GM12878 (cell line): ENCODE measurements at regions not wholly inside any gene's neighbourhood (a gene's known extent, or its start where the extent isn't known, plus 50 kb on each side); places are given as distances from the start of the nearest gene placed in this dataset.

Experiments
- ATAC-seq: fragments of 200-7000 bp; cut with Tn5 transposase; 3 replicates; pipeline ENCODE4 v1.9.1; 2020; ENCODE audit warnings: mild to moderate bottlenecking, moderate library complexity
- BruUV-seq: library from RNA; stranded (reverse); fragments of 400-500 nt; replicated peaks from 2 replicates; lab custom pipeline; 2021; lab: Mats Ljungman, UMichigan
- CTCF ChIA-PET: fragments of 300-600 bp; sonication (Branson Sonifier 250); formaldehyde crosslinking; extraction: SDS; loops from one replicate; lab custom pipeline; 2021; ENCODE audit warnings: inconsistent platforms; lab: Yijun Ruan, JAX
- POLR2A ChIA-PET: fragments of 350-600 bp; formaldehyde crosslinking; extraction: SDS; loops from one replicate; lab custom pipeline; 2021; ENCODE audit warnings: inconsistent platforms; lab: Charles Lee
- RAD21 ChIA-PET: fragments of 300-600 bp; sonication (Branson Sonifier 250); formaldehyde crosslinking; loops from one replicate; lab custom pipeline; 2023; ENCODE audit warnings: antibody characterized with exemption; ENCODE audit not compliant: unreplicated experiment; lab: Charles Lee
- SMC1A ChIA-PET: fragments of 300-600 bp; sonication (Branson Sonifier 250); formaldehyde crosslinking; loops from one replicate; lab custom pipeline; 2023; ENCODE audit not compliant: unreplicated experiment, uncharacterized antibody; lab: Charles Lee
- DNase-seq: peaks from one replicate; pipeline ENCODE4 v3.0.0-alpha.2; 2011; ENCODE audit warnings: low read depth, low spot score
- FAIRE-seq: peaks from 3 replicates; lab custom pipeline; 2011; peaks lifted over from hg19 to GRCh38; lab: Jason Lieb, UNC
- H2AFZ ChIP-seq: 2 replicates; pipeline ENCODE4 v1.6.0; 2011; ENCODE audit warnings: low read depth, low read length, control low read depth; ENCODE audit not compliant: control insufficient read depth
- H3K27ac ChIP-seq: 2 replicates; pipeline ENCODE4 v1.5.1; 2011; ENCODE audit warnings: control low read depth; ENCODE audit not compliant: control insufficient read depth, insufficient read depth
- H3K27me3 ChIP-seq, 2 experiments: replicated peaks in 1 of 2; 2 replicates each; pipeline versions ENCODE4 v1.6.0 to v1.6.1; 2011; ENCODE audit warnings: low read length in 1 of 2; ENCODE audit not compliant: control insufficient read depth in 2 of 2, insufficient read depth in 2 of 2
- H3K36me3 ChIP-seq, 2 experiments: 2 replicates each; pipeline ENCODE4 v1.5.1; 2011; ENCODE audit warnings: low read length in 1 of 2; ENCODE audit not compliant: control insufficient read depth in 2 of 2, insufficient read depth in 2 of 2
- H3K4me1 ChIP-seq: 2 replicates; pipeline ENCODE4 v1.6.1; 2011; ENCODE audit warnings: mild to moderate bottlenecking, low read length, moderate library complexity, mixed read lengths; ENCODE audit not compliant: control insufficient read depth, insufficient read depth
- H3K4me2 ChIP-seq: 2 replicates; pipeline ENCODE4 v1.6.0; 2011; ENCODE audit warnings: control low read depth; ENCODE audit not compliant: control insufficient read depth, insufficient read depth
- H3K4me3 ChIP-seq: fragments of 200-600 bp; sonication (generic); 2 replicates; pipeline ENCODE4 v1.5.1; 2016
- H3K79me2 ChIP-seq: 2 replicates; pipeline ENCODE4 v1.6.0; 2011; ENCODE audit warnings: low read length; ENCODE audit not compliant: control insufficient read depth, insufficient read depth
- H3K9ac ChIP-seq: 2 replicates; pipeline ENCODE4 v1.8.0; 2011; ENCODE audit warnings: low read length, control low read depth, mixed read lengths; ENCODE audit not compliant: control insufficient read depth, insufficient read depth
- H3K9me3 ChIP-seq: replicated peaks from 3 replicates; pipeline ENCODE4 v1.5.1; 2011; ENCODE audit warnings: mild to moderate bottlenecking, low read length; ENCODE audit not compliant: control insufficient read depth, insufficient read depth
- H4K20me1 ChIP-seq: 2 replicates; pipeline ENCODE4 v1.6.0; 2011; ENCODE audit not compliant: control insufficient read depth, insufficient read depth
- CBX5 ChIP-seq: sonication (generic); IDR thresholded peaks from 2 replicates; pipeline ENCODE4 v1.6.1; 2016; ENCODE audit warnings: low read depth, moderate library complexity, mild to moderate bottlenecking, inconsistent platforms
- HDGF ChIP-seq: fragments of 450-650 bp; IDR thresholded peaks from 2 replicates; pipeline ENCODE4 v1.6.1; 2016; ENCODE audit warnings: antibody characterized with exemption
- IKZF1 ChIP-seq: fragments of 450-650 bp; conservative IDR thresholded peaks from 2 replicates; pipeline ENCODE4 v1.6.1; 2017; ENCODE audit warnings: antibody characterized with exemption, mild to moderate bottlenecking
- ZBTB40 ChIP-seq: fragments of 450-650 bp; IDR thresholded peaks from 2 replicates; pipeline ENCODE4 v1.6.1; 2016; ENCODE audit warnings: mild to moderate bottlenecking, moderate library complexity, borderline replicate concordance
- WGBS: methylation state at CpG from one replicate; pipeline ENCODE4 v1.1.6; 2016; ENCODE audit warnings: low lambda C conversion rate; ENCODE audit not compliant: insufficient replicate concordance, insufficient coverage; ENCODE audit errors: missing lambda C conversion rate; 5-methylcytosine and 5-hydroxymethylcytosine counted together
- in situ Hi-C: fragments of 300-500 bp; cut with MboI; formaldehyde crosslinking; loops from 9 replicates; pipeline ENCODE4 v1.14.3; 2018; ENCODE audit warnings: mixed read lengths
- intact Hi-C: fragments of 100-400 bp; cut with micrococcal nuclease; formaldehyde crosslinking; loops from one replicate; pipeline ENCODE4 v1.14.2; 2022; ENCODE audit not compliant: unreplicated experiment
- TF ChIP-seq, protein P1 (sequence below): fragments of 450-650 bp; IDR thresholded peaks from 2 replicates; pipeline ENCODE4 v1.6.1; 2017; ENCODE audit warnings: mild to moderate bottlenecking
- TF ChIP-seq, protein P2 (sequence below): fragments of 450-650 bp; IDR thresholded peaks from 2 replicates; pipeline ENCODE4 v1.6.1; 2014; ENCODE audit warnings: mild to moderate bottlenecking

GRCh38 chr4:123851521-123851920 lies 454.9 kb downstream of the SPRY1 start:
- Histone ChIP-seq H3K27me3 (no peaks in the 10 kb centered on the region), H3K4me2 (no peak overlapping the region), H3K9me3 (no peaks in the 10 kb centered on the region), H3K79me2 (no peaks in the 10 kb centered on the region), H3K4me3 (no peak overlapping the region), H3K27ac (no peak overlapping the region), H3K36me3 (no peaks in the 10 kb centered on the region), H2AFZ (no peak overlapping the region), H3K9ac (no peak overlapping the region), H3K4me1 (no peaks in the 10 kb centered on the region), H4K20me1 (no peaks in the 10 kb centered on the region)
- TF ChIP-seq, protein P1, sequence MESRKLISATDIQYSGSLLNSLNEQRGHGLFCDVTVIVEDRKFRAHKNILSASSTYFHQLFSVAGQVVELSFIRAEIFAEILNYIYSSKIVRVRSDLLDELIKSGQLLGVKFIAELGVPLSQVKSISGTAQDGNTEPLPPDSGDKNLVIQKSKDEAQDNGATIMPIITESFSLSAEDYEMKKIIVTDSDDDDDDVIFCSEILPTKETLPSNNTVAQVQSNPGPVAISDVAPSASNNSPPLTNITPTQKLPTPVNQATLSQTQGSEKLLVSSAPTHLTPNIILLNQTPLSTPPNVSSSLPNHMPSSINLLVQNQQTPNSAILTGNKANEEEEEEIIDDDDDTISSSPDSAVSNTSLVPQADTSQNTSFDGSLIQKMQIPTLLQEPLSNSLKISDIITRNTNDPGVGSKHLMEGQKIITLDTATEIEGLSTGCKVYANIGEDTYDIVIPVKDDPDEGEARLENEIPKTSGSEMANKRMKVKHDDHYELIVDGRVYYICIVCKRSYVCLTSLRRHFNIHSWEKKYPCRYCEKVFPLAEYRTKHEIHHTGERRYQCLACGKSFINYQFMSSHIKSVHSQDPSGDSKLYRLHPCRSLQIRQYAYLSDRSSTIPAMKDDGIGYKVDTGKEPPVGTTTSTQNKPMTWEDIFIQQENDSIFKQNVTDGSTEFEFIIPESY, result no peak
- TF ChIP-seq, protein P2, sequence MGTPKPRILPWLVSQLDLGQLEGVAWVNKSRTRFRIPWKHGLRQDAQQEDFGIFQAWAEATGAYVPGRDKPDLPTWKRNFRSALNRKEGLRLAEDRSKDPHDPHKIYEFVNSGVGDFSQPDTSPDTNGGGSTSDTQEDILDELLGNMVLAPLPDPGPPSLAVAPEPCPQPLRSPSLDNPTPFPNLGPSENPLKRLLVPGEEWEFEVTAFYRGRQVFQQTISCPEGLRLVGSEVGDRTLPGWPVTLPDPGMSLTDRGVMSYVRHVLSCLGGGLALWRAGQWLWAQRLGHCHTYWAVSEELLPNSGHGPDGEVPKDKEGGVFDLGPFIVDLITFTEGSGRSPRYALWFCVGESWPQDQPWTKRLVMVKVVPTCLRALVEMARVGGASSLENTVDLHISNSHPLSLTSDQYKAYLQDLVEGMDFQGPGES, result no peak
- TF ChIP-seq HDGF (no peak), CBX5 (no peak), ZBTB40 (no peak), IKZF1 (no peak)
- in situ Hi-C loops, result no loop called here
- CTCF ChIA-PET, result no interaction called here
- 22% methylated on average over 3 of the region's 3 CpGs for WGBS
- RAD21 ChIA-PET, result no interaction called here
- no peak for DNase-seq
- intact Hi-C loops, result no loop called here
- ATAC-seq, result no peak
- POLR2A ChIA-PET, result no interaction called here
- BruUV-seq, result no TSS peak
- FAIRE-seq, result no peak
- SMC1A ChIA-PET, result no interaction called here
